NCI-H1417 (cell line): ENCODE measurements at regions not wholly inside any gene's neighbourhood (a gene's known extent, or its start where the extent isn't known, plus 50 kb on each side); places are given as distances from the start of the nearest gene placed in this dataset.
"Not testable (repeated sequence)": the region's sequence is repeated elsewhere in the genome, so short reads cannot be mapped to it uniquely, and the experiment has no call there.

ENCODE experiments used
- DNase-seq, 3 experiments: peaks; one replicate each; lab custom pipeline; 2025; lab: John Stamatoyannopoulos, UW

DNA sequence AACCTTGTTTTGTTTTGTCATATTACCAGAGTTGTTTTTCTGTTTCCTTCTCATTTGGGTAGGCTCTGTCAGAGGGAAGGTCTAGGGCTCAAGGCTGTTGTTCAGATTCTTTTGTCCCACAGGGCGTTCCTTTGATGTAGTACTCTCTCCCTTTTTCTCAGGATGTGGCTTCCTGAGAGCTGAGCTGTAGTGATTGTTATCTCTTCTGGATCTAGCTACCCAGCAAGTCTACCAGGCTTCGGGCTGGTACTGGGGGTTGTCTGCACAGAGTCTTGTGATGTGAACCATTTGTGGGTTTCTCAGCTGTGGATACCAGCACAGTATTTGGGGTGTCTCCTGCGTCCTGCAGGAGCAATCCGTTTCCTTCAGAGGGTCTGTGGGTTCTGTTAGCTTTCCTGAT, 74.2 kb upstream of the GNG12 start:
- DNase-seq: not testable (repeated sequence)

- not testable (repeated sequence) for DNase-seq
These were observed 72.7 kb upstream of the GNG12 start for GRCh38 chr1:67906015-67906414.

GRCh38 chr1:67902546-67903223, 69.4 kb upstream of the GNG12 start:
- not testable (repeated sequence) for DNase-seq

DNA sequence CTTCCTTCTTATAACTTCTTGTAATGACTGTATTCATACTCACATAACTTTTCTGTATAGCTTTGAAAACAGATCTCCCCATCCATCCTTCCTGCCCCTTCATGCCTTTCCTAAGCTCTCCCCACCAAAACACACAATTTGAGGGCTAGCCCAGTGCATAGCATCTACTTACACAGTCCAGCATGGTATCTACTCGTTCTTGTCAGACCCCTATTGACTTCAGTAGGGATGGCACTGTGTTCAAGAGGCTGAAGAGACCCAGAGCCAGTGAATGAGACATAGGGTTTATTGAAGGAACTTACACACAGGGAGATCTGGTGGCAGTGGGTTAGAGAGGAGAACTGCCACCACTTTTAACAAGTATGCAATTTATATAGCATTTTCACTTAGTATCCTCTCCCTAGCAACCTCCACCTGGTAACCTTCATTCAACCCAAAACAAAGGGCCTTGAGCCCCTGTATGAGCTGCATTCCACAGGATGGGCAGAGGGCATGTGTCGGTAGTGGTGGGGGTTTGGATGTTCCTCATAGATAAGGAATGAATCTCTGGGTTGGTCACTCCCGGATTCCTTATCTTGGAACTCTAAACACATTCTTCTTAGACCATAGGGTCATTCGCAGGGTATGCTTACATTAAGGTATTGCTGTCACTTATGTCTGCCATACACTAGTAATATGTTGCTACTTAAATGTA, 64.9 kb upstream of the GNG12 start:
- no peak for DNase-seq

DNA sequence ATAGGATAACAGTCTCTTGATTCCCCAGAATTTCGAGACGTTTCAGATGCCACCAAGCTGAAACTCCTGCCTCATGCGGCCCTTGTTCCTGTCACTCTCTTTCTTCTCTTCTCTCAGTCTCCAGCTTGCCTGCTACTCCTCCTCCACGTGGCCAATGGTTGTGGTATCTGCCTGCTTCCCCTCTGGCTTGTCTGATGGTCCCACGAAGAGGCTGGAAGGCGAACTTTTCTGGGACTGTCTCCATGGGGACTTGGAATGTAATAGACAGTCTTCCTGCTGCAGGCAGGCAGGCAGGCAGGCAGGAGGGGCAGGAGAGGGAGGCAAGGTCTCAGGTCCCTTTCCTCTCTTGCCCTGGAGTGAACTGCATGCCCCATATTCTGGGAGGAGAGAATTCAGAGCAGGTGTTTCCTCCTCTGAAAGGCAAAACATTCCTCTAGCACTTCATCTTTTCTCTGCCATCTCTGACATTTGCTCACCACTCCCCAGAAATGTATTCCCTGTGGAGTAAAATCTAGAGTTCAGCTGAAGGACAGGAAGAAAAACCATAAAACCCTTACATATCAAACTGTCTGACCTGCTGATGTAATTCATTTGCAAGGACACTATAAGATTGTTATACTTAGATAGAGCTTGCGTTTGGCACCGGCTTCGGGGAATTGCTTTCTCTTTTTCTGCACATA, 64.1 kb upstream of the GNG12 start:
- peak in 1 of 3 experiments; percentile 18 for DNase-seq

- peak in 1 of 3 experiments; percentile 8 for DNase-seq
These were observed 63.6 kb upstream of the GNG12 start for GRCh38 chr1:67896826-67897225.

DNA sequence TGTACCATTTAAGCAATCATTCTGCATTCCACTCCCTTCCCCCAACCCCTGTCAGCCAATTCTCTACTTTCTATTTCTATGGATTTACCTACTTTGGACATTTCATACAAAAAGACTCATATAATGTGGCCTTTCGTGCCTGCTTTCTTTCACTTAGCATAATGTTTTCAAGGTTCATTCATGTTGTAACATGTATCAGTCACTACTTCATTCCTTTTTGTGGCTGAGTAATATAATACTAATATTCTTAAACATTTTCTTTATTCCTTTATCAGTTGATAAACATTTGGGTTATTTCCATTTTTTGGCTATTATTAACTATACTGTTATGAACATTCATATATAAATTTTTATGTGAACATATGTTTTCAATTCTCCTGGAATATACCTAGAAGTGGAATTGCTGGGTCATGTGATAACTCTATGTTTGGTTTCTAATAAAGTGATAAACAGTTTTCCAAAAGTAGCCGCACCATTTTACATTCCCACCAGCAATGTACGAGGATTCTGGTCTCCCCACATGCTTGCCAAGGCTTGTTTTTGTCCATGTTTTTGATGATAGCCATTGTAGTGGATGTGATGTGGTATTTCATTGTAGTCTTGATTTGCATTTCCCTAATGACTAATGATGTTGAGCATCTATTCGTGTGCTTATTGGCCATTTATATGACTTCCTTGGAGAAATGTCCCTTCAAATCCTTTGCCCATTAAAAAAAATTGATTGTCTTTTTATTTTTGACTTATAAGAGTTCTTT, 61.9 kb upstream of the GNG12 start:
- no peak for DNase-seq

- no peak for DNase-seq
These were observed 59.8 kb upstream of the GNG12 start for GRCh38 chr1:67893126-67893495.

- DNase-seq: no peak
These were observed 59.3 kb upstream of the GNG12 start for GRCh38 chr1:67892476-67893125.

GRCh38 chr1:67890857-67891256, 57.6 kb upstream of the GNG12 start:
- DNase-seq: no peak

- DNase-seq: no peak
These were observed 56.8 kb upstream of the GNG12 start for GRCh38 chr1:67889953-67890567.

DNA sequence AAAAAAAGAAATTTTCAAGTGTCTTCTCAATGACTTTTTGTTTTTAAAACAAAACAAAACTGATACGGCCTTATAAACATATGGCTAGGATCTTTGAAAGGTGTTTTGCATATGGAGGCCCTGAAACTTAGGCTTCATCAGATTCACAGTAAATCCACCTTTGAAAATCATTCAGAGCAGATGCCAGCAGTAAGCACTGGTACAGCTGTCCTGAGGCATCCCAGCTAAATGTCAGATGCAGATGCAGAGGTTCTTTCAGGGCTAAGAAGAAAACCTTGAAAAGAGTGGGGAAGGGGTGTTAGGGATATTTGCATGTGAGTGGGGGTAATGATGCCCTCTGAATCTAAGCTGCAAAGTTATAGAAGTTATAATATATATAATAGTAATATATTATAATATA, 56.2 kb upstream of the GNG12 start:
- DNase-seq: no peak

GRCh38 chr1:67888216-67889106, 55.2 kb upstream of the GNG12 start:
- DNase-seq: peak in 1 of 3 experiments; percentile 48

GRCh38 chr1:67887146-67887545, 53.9 kb upstream of the GNG12 start:
- DNase-seq: no peak

DNA sequence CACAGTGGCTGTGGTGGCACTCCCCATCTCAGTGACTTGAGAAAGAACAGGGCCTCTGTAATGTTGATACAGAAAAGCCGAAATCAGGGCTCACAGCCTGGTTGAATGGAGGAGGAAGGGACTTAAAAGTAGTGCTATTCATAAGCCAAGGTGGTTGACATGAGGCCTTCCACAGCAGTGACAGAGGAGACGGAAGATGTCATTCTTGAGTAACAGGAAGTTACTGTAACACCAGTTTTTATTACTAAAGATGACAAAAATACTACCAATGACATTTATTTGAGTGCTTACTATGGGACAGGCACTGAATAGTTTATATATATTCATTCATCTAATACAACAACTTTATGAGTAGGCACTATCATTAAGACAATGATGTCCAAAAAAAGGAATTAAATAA, 52.8 kb upstream of the GNG12 start:
- no peak for DNase-seq

- no peak for DNase-seq
These were observed 49.8 kb upstream of the GNG12 start for GRCh38 chr1:67883069-67883468.
